Breast epithelium (tissue), 3 donors: ENCODE measurements at regions not wholly inside any gene's neighbourhood (a gene's known extent, or its start where the extent isn't known, plus 50 kb on each side); places are given as distances from the start of the nearest gene placed in this dataset.

ENCODE experiments used
- CTCF ChIP-seq, 3 donors: fragments of 450-650 bp; IDR thresholded peaks; one replicate each; pipeline ENCODE4 v1.5.1; 2016 to 2017; ENCODE audit warnings: antibody characterized with exemption in 3 of 3, mild to moderate bottlenecking in 3 of 3, moderate library complexity in 3 of 3
- POLR2A ChIP-seq: fragments of 450-650 bp; IDR thresholded peaks from one replicate; pipeline ENCODE4 v1.6.1; 2016; ENCODE audit warnings: antibody characterized with exemption, mild to moderate bottlenecking, moderate library complexity

- TF ChIP-seq CTCF (IDR thresholded peaks at IDR 0.05) (no peak), POLR2A (no peak)
These were observed 76.3 kb downstream of the BUD13 start for GRCh38 chr11:116696381-116696941.
